Fibroblast of upper back skin (primary cell): ENCODE measurements at regions not wholly inside any gene's neighbourhood (a gene's known extent, or its start where the extent isn't known, plus 50 kb on each side); places are given as distances from the start of the nearest gene placed in this dataset.

ENCODE experiments used
- DNase-seq: peaks from one replicate; pipeline ENCODE4 v3.0.0-alpha.2; 2013

- no peak for DNase-seq
Measured at GRCh38 chr11:45513821-45514340, 151.5 kb downstream of the CHST1 start.

GRCh38 chr11:45512471-45513148, 152.8 kb downstream of the CHST1 start:
- DNase-seq, result no peak

- no peak for DNase-seq
Measured at GRCh38 chr11:45511566-45511965, 153.9 kb downstream of the CHST1 start.

GRCh38 chr11:45507916-45508315, 157.5 kb downstream of the CHST1 start:
- no peak for DNase-seq

- no peak for DNase-seq
Measured at GRCh38 chr11:45503311-45503710, 162.1 kb downstream of the CHST1 start.

GRCh38 chr11:45502226-45502545, 163.2 kb downstream of the CHST1 start:
- DNase-seq, result no peak

- DNase-seq, result no peak
Measured at GRCh38 chr11:45501392-45502225, 163.8 kb downstream of the CHST1 start.

GRCh38 chr11:45500451-45500850, 165.0 kb downstream of the CHST1 start:
- no peak for DNase-seq

GRCh38 chr11:45494738-45495137, 170.7 kb downstream of the CHST1 start:
- DNase-seq, result no peak

- no peak for DNase-seq
Measured at GRCh38 chr11:45489281-45489905, 176.0 kb downstream of the CHST1 start.

GRCh38 chr11:45486461-45486860, 179.0 kb downstream of the CHST1 start:
- no peak for DNase-seq

GRCh38 chr11:45485070-45485707, 180.2 kb downstream of the CHST1 start:
- peak; percentile 9 for DNase-seq

GRCh38 chr11:45484326-45484883, 181.0 kb downstream of the CHST1 start:
- no peak for DNase-seq

GRCh38 chr11:45483416-45483815, 182.0 kb downstream of the CHST1 start:
- DNase-seq, result no peak

- DNase-seq, result no peak
Measured at GRCh38 chr11:45482331-45482730, 183.1 kb downstream of the CHST1 start.

GRCh38 chr11:45481026-45481425, 184.4 kb downstream of the CHST1 start:
- DNase-seq, result no peak

GRCh38 chr11:45477588-45477987, 187.8 kb downstream of the CHST1 start:
- DNase-seq, result no peak

GRCh38 chr11:45476126-45476525, 189.3 kb downstream of the CHST1 start:
- no peak for DNase-seq

GRCh38 chr11:45475173-45475572, 189.0 kb upstream of the SYT13 start:
- no peak for DNase-seq

- DNase-seq, result no peak
Measured at GRCh38 chr11:45473341-45473895, 187.3 kb upstream of the SYT13 start.

GRCh38 chr11:45472716-45473317, 186.7 kb upstream of the SYT13 start:
- DNase-seq, result no peak

GRCh38 chr11:45471266-45471665, 185.1 kb upstream of the SYT13 start:
- DNase-seq, result no peak
